ENCODE measurements at regions not wholly inside any gene's neighbourhood (a gene's known extent, or its start where the extent isn't known, plus 50 kb on each side); places are given as distances from the start of the nearest gene placed in this dataset.

GRCh38 chr6:16043171-16044135 is 85.4 kb upstream of the MYLIP start:
- intact Hi-C loops (cut with micrococcal nuclease; ENCODE audit: unreplicated experiment): no loop called here
- H3K36me3 ChIP-seq (ENCODE audit: control insufficient read depth, insufficient read depth, low read length): no peaks in the 10 kb centered on the region
- DNase-seq (ENCODE audit: low read depth, low spot score) (no peak), ATAC-seq (no peak)
- ChIA-PET CTCF (no interaction called here), POLR2A (no interaction called here)
- no peaks in the 10 kb centered on the region for H3K27me3 ChIP-seq (ENCODE audit: control insufficient read depth, insufficient read depth, low read length)
- H3K4me1 ChIP-seq (ENCODE audit: control insufficient read depth, insufficient read depth, low read length): no peaks in the 10 kb centered on the region
- no peaks in the 10 kb centered on the region for H3K9me3 ChIP-seq (ENCODE audit: control insufficient read depth, insufficient read depth, low read depth, low read length)
- in situ Hi-C loops (cut with HindIII; ENCODE audit: low pct_unique_long_range_greater_than_20kb, low sequenced_read_pairs): no loop called here
- no peak overlapping the region for H3K27ac ChIP-seq (ENCODE audit: low read length)
- no TSS peak for BruUV-seq (replicated peaks)
- H3K4me3 ChIP-seq (ENCODE audit: low read depth in 2 of 2, low read length in 2 of 2): no peak overlapping the region
- TF ChIP-seq TCF7L2 (IDR thresholded peaks at IDR 0.05; ENCODE audit: low read depth, low read length) (no peak), POLR2AphosphoS5 (IDR thresholded peaks at IDR 0.05; ENCODE audit: low read depth, low read length) (no peak), SIN3A (IDR thresholded peaks at IDR 0.05; ENCODE audit: borderline replicate concordance, insufficient read depth, low read depth, low read length) (no peak)
- TF ChIP-seq, protein P1, sequence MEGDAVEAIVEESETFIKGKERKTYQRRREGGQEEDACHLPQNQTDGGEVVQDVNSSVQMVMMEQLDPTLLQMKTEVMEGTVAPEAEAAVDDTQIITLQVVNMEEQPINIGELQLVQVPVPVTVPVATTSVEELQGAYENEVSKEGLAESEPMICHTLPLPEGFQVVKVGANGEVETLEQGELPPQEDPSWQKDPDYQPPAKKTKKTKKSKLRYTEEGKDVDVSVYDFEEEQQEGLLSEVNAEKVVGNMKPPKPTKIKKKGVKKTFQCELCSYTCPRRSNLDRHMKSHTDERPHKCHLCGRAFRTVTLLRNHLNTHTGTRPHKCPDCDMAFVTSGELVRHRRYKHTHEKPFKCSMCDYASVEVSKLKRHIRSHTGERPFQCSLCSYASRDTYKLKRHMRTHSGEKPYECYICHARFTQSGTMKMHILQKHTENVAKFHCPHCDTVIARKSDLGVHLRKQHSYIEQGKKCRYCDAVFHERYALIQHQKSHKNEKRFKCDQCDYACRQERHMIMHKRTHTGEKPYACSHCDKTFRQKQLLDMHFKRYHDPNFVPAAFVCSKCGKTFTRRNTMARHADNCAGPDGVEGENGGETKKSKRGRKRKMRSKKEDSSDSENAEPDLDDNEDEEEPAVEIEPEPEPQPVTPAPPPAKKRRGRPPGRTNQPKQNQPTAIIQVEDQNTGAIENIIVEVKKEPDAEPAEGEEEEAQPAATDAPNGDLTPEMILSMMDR (IDR thresholded peaks at IDR 0.05): no peak
- TF ChIP-seq, protein P2, sequence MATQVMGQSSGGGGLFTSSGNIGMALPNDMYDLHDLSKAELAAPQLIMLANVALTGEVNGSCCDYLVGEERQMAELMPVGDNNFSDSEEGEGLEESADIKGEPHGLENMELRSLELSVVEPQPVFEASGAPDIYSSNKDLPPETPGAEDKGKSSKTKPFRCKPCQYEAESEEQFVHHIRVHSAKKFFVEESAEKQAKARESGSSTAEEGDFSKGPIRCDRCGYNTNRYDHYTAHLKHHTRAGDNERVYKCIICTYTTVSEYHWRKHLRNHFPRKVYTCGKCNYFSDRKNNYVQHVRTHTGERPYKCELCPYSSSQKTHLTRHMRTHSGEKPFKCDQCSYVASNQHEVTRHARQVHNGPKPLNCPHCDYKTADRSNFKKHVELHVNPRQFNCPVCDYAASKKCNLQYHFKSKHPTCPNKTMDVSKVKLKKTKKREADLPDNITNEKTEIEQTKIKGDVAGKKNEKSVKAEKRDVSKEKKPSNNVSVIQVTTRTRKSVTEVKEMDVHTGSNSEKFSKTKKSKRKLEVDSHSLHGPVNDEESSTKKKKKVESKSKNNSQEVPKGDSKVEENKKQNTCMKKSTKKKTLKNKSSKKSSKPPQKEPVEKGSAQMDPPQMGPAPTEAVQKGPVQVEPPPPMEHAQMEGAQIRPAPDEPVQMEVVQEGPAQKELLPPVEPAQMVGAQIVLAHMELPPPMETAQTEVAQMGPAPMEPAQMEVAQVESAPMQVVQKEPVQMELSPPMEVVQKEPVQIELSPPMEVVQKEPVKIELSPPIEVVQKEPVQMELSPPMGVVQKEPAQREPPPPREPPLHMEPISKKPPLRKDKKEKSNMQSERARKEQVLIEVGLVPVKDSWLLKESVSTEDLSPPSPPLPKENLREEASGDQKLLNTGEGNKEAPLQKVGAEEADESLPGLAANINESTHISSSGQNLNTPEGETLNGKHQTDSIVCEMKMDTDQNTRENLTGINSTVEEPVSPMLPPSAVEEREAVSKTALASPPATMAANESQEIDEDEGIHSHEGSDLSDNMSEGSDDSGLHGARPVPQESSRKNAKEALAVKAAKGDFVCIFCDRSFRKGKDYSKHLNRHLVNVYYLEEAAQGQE (IDR thresholded peaks at IDR 0.05; ENCODE audit: insufficient read depth in 1 of 2, low read depth in 2 of 2, low read length in 1 of 2): no peak

DNA sequence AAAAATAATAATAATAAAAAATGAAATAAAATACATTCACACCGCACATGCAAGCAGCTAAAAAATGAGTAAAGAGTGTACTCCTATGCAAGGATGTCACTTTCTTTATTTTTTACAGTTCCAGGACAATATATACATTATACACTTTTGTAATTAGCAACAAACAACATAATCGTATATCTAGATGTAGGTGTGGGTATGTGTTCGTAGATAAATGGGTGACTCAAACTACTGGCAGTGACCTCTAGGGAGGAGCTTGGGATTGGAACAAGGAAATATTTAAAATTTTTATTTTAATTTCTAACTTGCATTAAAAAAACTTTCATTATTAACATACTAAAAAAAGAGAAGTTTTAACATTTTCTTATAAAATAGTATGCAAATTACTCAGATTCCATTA is 86.1 kb upstream of the MYLIP start:
- DNase-seq (ENCODE audit: low read depth, low spot score): no peak
- no peak for TF ChIP-seq POLR2AphosphoS5 (IDR thresholded peaks at IDR 0.05; ENCODE audit: low read depth, low read length)
- no peak for TF ChIP-seq TCF7L2 (IDR thresholded peaks at IDR 0.05; ENCODE audit: low read depth, low read length)
- no peak for TF ChIP-seq SIN3A (IDR thresholded peaks at IDR 0.05; ENCODE audit: borderline replicate concordance, insufficient read depth, low read depth, low read length)
- TF ChIP-seq, protein P2 (IDR thresholded peaks at IDR 0.05; ENCODE audit: insufficient read depth in 1 of 2, low read depth in 2 of 2, low read length in 1 of 2): no peak
- TF ChIP-seq, protein P1 (IDR thresholded peaks at IDR 0.05): no peak
- Histone ChIP-seq H3K27me3 (ENCODE audit: control insufficient read depth, insufficient read depth, low read length) (no peaks in the 10 kb centered on the region), H3K36me3 (ENCODE audit: control insufficient read depth, insufficient read depth, low read length) (no peaks in the 10 kb centered on the region), H3K4me1 (ENCODE audit: control insufficient read depth, insufficient read depth, low read length) (no peaks in the 10 kb centered on the region), H3K9me3 (ENCODE audit: control insufficient read depth, insufficient read depth, low read depth, low read length) (no peaks in the 10 kb centered on the region), H3K27ac (ENCODE audit: low read length) (no peak overlapping the region), H3K4me3 (ENCODE audit: low read depth in 2 of 2, low read length in 2 of 2) (no peak overlapping the region)
- POLR2A ChIA-PET: no interaction called here
- no peak for ATAC-seq
- BruUV-seq (replicated peaks): no TSS peak
- intact Hi-C loops (cut with micrococcal nuclease; ENCODE audit: unreplicated experiment) (no loop called here), in situ Hi-C loops (cut with HindIII; ENCODE audit: low pct_unique_long_range_greater_than_20kb, low sequenced_read_pairs) (no loop called here)
- CTCF ChIA-PET: no interaction called here

Measured in Panc1 (cell line).